ENCODE measurements at regions not wholly inside any gene's neighbourhood (a gene's known extent, or its start where the extent isn't known, plus 50 kb on each side); places are given as distances from the start of the nearest gene placed in this dataset.

GRCh38 chr11:122189229-122189628, 73.2 kb upstream of the BLID start:
- Mint-ChIP-seq H3K36me3 (ENCODE audit: low read depth) (no peaks in the 10 kb centered on the region), H3K9me3 (no peaks in the 10 kb centered on the region), H3K4me1 (no peaks in the 10 kb centered on the region), H3K27me3 (peaks cover 16% of the 10 kb centered on the region), H3K27ac (no peak overlapping the region), H3K4me3 (no peak overlapping the region)
- intact Hi-C loops (cut with micrococcal nuclease): no loop called here
- no peak for DNase-seq

DNA sequence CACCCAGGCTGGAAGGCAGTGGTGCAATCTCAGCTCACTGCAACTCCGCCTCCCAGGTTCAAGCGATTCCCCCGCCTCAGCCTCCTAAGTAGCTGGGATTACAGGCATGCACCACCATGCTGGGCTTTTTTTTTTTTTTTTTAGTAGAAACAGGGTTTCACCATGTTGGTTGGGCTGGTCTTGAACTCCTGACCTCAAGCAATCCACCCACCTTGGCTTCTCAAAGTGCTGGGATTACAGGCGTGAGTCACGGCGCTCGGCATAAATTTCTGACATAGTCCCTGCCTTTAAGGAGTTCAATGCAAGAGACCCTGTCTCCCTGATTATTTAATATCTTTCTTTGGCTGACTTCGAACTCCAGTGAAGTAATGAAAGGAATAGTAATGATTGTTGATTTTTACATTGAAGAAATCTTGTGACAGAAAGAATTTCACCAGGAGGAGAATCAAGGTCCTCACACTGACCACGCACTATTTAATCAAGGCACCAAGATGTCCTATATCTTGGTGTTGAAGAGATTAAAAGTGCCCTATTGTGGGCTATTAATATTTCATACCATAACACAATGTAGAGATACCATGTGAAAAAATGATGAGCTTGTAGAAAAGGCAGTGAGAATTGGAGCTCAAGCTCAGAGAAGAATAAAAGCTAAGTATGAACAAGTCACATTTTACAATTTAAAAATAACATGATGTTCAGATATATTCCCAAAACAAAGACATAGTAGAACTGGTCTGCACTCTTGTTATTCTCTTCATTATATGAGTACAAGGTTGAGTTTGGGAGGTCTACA, 71.6 kb upstream of the BLID start:
- intact Hi-C loops (cut with micrococcal nuclease): no loop called here
- Mint-ChIP-seq H3K4me1 (no peaks in the 10 kb centered on the region), H3K9me3 (no peaks in the 10 kb centered on the region), H3K36me3 (ENCODE audit: low read depth) (no peaks in the 10 kb centered on the region), H3K27me3 (peaks cover 14% of the 10 kb centered on the region), H3K27ac (no peak overlapping the region), H3K4me3 (no peak overlapping the region)
- no peak for DNase-seq

DNA sequence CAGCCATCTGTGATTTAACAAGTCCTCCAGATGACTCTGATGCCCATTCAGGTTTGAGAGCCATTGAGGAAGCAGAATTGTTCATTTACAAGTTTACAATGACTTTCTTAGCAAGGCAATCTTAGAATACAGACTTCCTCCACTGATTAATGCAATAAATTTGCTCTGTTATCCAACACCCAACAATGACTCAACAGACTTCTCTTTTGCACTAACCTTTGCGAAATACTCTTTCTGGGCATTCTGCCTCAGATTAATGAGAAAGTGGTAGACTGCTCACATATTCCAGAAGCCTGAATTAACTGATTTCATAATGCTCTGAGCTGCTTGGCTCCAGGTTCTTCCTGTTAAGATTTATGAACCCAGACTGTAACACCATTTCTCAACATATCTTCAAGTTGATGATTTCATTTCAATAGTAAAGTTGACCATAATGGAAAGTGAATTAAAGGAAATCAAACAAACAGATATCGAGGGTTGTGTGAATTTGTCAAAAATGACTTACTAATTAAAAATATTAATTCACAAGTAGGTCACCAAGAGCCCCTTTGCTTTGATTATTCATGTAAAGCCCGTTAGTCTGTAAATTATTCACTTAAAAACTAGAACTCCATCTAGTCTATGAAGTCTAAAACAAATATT, 70.5 kb upstream of the BLID start:
- Mint-ChIP-seq H3K4me1 (no peaks in the 10 kb centered on the region), H3K27me3 (peaks cover 13% of the 10 kb centered on the region)
- intact Hi-C loops (cut with micrococcal nuclease): no loop called here

DNA sequence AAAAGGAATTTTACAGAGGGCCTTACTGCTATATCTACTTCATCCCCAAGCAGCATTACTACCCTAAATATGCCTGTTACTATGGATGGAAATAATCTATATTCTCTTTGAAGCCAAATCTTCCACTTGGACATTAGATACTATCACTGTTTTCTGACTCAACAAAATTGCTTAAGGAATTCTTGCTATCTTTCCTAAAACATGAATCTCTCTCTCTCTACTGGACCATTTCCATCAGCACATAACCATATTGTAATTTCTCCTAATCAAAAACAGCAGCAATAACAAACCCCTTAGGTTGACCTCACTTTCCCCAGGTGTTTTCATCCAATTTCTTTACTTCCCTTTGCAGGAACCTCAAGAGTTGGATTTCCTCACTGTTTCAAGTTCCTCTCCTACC, 67.9 kb upstream of the BLID start:
- DNase-seq: no peak
- H3K4me3 Mint-ChIP-seq: no peak overlapping the region
- H3K27ac Mint-ChIP-seq: no peak overlapping the region
- no peaks in the 10 kb centered on the region for H3K36me3 Mint-ChIP-seq (ENCODE audit: low read depth)
- no peaks in the 10 kb centered on the region for H3K4me1 Mint-ChIP-seq
- H3K9me3 Mint-ChIP-seq: no peaks in the 10 kb centered on the region
- intact Hi-C loops (cut with micrococcal nuclease): no loop called here
- H3K27me3 Mint-ChIP-seq: peaks cover 9% of the 10 kb centered on the region

More for the DNA sequence above, 70.5 kb upstream of the BLID start:
- Mint-ChIP-seq H3K27ac (no peak overlapping the region), H3K9me3 (no peaks in the 10 kb centered on the region), H3K4me3 (no peak overlapping the region), H3K36me3 (ENCODE audit: low read depth) (no peaks in the 10 kb centered on the region)
- no peak for DNase-seq

GRCh38 chr11:122181893-122182292, 65.9 kb upstream of the BLID start:
- DNase-seq: no peak
- Mint-ChIP-seq H3K4me3 (no peak overlapping the region), H3K27ac (no peak overlapping the region), H3K4me1 (no peaks in the 10 kb centered on the region), H3K27me3 (peaks cover 8% of the 10 kb centered on the region), H3K36me3 (ENCODE audit: low read depth) (no peaks in the 10 kb centered on the region), H3K9me3 (no peaks in the 10 kb centered on the region)
- intact Hi-C loops (cut with micrococcal nuclease): no loop called here

- intact Hi-C loops (cut with micrococcal nuclease): no loop called here
- Mint-ChIP-seq H3K4me1 (no peaks in the 10 kb centered on the region), H3K4me3 (no peak overlapping the region), H3K36me3 (ENCODE audit: low read depth) (no peaks in the 10 kb centered on the region), H3K27me3 (peaks cover 8% of the 10 kb centered on the region), H3K9me3 (no peaks in the 10 kb centered on the region), H3K27ac (no peak overlapping the region)
- DNase-seq: no peak
These were observed 65.4 kb upstream of the BLID start for GRCh38 chr11:122181372-122181771.

DNA sequence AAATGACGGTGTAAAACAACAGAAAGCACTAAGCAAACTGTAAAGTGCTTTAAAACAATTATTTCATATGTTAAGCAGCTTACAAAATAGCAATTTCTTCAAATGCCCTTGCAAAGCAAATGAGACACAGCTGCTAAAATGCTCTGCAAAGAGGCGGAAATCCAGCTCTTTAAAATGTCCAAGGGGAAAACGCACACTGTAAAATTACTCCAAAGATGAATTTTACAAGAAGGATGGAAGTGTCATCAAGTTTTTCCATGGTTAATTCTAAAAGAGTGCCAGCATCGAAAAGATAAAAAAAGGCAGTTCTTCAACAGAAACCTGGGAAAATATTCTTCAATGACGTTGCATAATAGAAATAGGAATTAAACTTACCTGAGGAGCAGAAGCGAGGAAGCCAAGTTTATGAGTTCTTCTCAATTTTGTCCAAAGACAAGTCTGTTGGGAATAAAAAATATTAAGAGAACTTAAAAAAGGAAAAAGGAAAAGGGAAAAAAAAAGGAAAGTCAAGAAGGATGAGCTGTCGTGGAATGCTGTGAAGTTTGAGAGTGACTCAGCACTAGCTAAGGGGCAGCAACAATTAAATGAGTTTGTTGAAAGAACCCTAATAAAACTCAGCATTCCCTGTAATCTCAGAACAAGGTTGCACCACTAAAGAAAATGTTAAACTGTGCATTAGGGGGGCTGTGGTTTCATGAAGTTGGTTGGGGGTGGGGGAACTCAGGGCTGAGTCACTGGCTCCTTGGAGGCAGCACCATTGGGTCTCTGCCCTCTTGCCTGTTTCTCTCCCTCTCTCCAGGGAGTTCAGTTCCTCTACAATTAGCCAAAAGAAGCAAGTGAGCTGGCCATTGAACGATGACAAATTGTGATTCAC, 64.2 kb upstream of the BLID start:
- H3K27ac Mint-ChIP-seq: no peak overlapping the region
- no peaks in the 10 kb centered on the region for H3K36me3 Mint-ChIP-seq (ENCODE audit: low read depth)
- H3K27me3 Mint-ChIP-seq: peaks cover 5% of the 10 kb centered on the region
- DNase-seq: no peak
- no peaks in the 10 kb centered on the region for H3K9me3 Mint-ChIP-seq
- intact Hi-C loops (cut with micrococcal nuclease): no loop called here
- no peak overlapping the region for H3K4me3 Mint-ChIP-seq
- H3K4me1 Mint-ChIP-seq: no peaks in the 10 kb centered on the region

DNA sequence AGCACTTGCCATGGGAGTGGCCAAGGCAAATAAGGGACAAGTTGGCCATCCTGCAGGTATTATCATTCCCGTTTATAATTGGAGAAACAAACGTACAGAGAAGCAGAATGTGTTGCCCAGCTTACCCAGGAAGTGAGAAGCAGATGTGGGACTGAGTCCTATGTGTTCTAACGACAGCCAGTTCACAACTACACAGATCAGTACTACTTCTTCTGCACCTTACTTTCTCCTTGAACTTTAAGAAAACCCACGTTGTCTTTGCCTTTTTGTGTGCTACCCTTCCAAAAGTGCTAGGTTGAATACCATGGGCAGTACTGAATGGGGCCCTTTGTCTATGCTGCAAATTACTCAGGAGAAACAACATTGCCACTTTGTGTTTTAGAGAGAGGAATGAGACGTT, 62.8 kb upstream of the BLID start:
- intact Hi-C loops (cut with micrococcal nuclease): no loop called here
- H3K27me3 Mint-ChIP-seq: peaks cover 2% of the 10 kb centered on the region
- no peaks in the 10 kb centered on the region for H3K36me3 Mint-ChIP-seq (ENCODE audit: low read depth)
- H3K9me3 Mint-ChIP-seq: no peaks in the 10 kb centered on the region
- H3K4me1 Mint-ChIP-seq: no peaks in the 10 kb centered on the region
- H3K4me3 Mint-ChIP-seq: no peak overlapping the region
- DNase-seq: no peak
- H3K27ac Mint-ChIP-seq: no peak overlapping the region

DNA sequence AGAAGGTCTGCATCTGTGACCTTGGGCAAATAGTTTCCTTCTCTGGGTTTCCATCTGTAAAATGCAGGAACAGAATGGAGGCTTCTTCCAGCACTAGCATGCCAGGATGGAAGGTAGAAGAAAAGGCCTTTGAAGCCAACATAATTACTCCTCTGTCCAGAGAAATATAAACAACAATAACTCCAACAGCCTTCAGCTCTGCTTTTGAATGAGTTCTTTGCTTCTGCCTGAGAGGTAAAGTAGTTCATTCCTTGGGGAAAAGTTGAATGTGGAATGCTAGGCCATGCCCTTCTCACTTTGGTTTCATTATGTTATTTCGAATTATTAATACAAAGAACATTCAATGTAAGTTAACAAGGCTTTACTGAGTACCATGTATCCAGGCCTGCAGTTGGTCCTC, 61.2 kb upstream of the BLID start:
- no peak overlapping the region for H3K27ac Mint-ChIP-seq
- no peaks in the 10 kb centered on the region for H3K9me3 Mint-ChIP-seq
- intact Hi-C loops (cut with micrococcal nuclease): no loop called here
- DNase-seq: no peak
- H3K27me3 Mint-ChIP-seq: peaks cover 2% of the 10 kb centered on the region
- H3K36me3 Mint-ChIP-seq (ENCODE audit: low read depth): no peaks in the 10 kb centered on the region
- H3K4me1 Mint-ChIP-seq: no peaks in the 10 kb centered on the region
- no peak overlapping the region for H3K4me3 Mint-ChIP-seq

DNA sequence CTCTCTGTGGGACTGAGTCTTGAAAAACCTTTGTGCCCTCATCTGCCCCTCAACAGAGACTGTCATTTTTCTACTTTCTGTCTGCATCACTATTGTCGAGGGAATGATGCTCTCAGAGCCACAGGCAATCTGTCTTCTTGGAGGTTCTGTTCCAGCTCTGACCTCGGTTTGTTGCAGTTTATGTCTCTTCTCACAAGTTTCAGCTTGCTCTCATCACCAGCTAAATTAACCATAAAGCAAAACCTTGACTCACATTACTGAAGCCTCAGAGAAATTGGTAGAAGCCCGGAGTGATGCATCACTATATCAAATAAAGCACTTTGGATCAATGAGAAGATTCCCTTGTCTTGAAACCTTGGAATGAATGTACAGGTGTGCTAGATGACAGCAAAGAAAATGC, 60.6 kb upstream of the BLID start:
- intact Hi-C loops (cut with micrococcal nuclease): no loop called here
- Mint-ChIP-seq H3K9me3 (no peaks in the 10 kb centered on the region), H3K36me3 (ENCODE audit: low read depth) (no peaks in the 10 kb centered on the region), H3K4me1 (no peaks in the 10 kb centered on the region), H3K27ac (no peak overlapping the region), H3K4me3 (no peak overlapping the region), H3K27me3 (peaks cover under 1% of the 10 kb centered on the region)
- DNase-seq: no peak

DNA sequence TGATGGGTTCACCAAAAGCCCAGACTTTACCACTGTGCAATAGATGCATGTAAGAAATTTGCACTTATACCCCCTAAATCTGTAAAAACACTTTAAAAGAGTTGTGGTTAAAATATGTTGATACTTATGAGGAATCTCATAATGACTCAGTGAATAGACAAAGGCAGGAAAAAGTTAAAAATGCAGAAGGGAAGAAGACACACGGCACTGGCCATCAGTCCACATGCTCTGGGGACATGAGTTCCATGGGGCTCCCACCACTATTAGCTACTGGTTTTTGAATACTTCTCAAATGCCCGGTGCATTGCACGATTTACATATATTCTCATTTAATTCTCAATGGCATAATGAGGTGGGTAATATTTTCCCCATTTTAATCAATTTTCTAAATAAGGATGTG, 59.3 kb upstream of the BLID start:
- no peak overlapping the region for H3K27ac Mint-ChIP-seq
- H3K4me1 Mint-ChIP-seq: no peaks in the 10 kb centered on the region
- no peaks in the 10 kb centered on the region for H3K27me3 Mint-ChIP-seq
- no peak overlapping the region for H3K4me3 Mint-ChIP-seq
- no peaks in the 10 kb centered on the region for H3K9me3 Mint-ChIP-seq
- DNase-seq: no peak
- intact Hi-C loops (cut with micrococcal nuclease): no loop called here
- no peaks in the 10 kb centered on the region for H3K36me3 Mint-ChIP-seq (ENCODE audit: low read depth)

GRCh38 chr11:122173587-122173986, 57.6 kb upstream of the BLID start:
- no peaks in the 10 kb centered on the region for H3K36me3 Mint-ChIP-seq (ENCODE audit: low read depth)
- intact Hi-C loops (cut with micrococcal nuclease): no loop called here
- H3K27me3 Mint-ChIP-seq: no peaks in the 10 kb centered on the region
- no peak overlapping the region for H3K4me3 Mint-ChIP-seq
- no peak for DNase-seq
- no peak overlapping the region for H3K27ac Mint-ChIP-seq
- no peaks in the 10 kb centered on the region for H3K9me3 Mint-ChIP-seq
- no peaks in the 10 kb centered on the region for H3K4me1 Mint-ChIP-seq

GRCh38 chr11:122173074-122173450, 57.0 kb upstream of the BLID start:
- no peak for DNase-seq
- no peaks in the 10 kb centered on the region for H3K9me3 Mint-ChIP-seq
- H3K4me3 Mint-ChIP-seq: no peak overlapping the region
- intact Hi-C loops (cut with micrococcal nuclease): no loop called here
- H3K27ac Mint-ChIP-seq: no peak overlapping the region
- H3K36me3 Mint-ChIP-seq (ENCODE audit: low read depth): no peaks in the 10 kb centered on the region
- H3K27me3 Mint-ChIP-seq: no peaks in the 10 kb centered on the region
- no peaks in the 10 kb centered on the region for H3K4me1 Mint-ChIP-seq

GRCh38 chr11:122172352-122173073, 56.5 kb upstream of the BLID start:
- DNase-seq: no peak
- H3K9me3 Mint-ChIP-seq: no peaks in the 10 kb centered on the region
- no peak overlapping the region for H3K4me3 Mint-ChIP-seq
- no peaks in the 10 kb centered on the region for H3K27me3 Mint-ChIP-seq
- H3K27ac Mint-ChIP-seq: no peak overlapping the region
- intact Hi-C loops (cut with micrococcal nuclease): no loop called here
- no peaks in the 10 kb centered on the region for H3K4me1 Mint-ChIP-seq
- H3K36me3 Mint-ChIP-seq (ENCODE audit: low read depth): no peaks in the 10 kb centered on the region

All from activated CD4-positive, alpha-beta T cell treated with anti-CD3 and anti-CD28 coated beads, Interleukin-2, amount 10 ng/mL, durations not matched to agents 24 days and 14 days (primary cell).